SK-N-SH treated with all-trans-retinoic acid at 6 μM for 48 hours (cell line): ENCODE measurements at regions not wholly inside any gene's neighbourhood (a gene's known extent, or its start where the extent isn't known, plus 50 kb on each side); places are given as distances from the start of the nearest gene placed in this dataset.

Source experiments
- ATAC-seq: fragments of 200-7000 bp; cut with Tn5 transposase; 3 replicates; pipeline ENCODE4 v1.9.1; 2020; ENCODE audit warnings: mild to moderate bottlenecking, moderate library complexity
- ARNTL ChIP-seq: fragments of 450-650 bp; formaldehyde crosslinking; IDR thresholded peaks from 2 replicates; pipeline ENCODE4 v1.5.0; 2020; ENCODE audit warnings: low read depth, mild to moderate bottlenecking, moderate library complexity, borderline replicate concordance
- CREB5 ChIP-seq: fragments of 250-450 bp; sonication (Bioruptor Pico); IDR thresholded peaks from 2 replicates; pipeline ENCODE4 v1.5.1; 2020; ENCODE audit warnings: low read depth, mild to moderate bottlenecking, moderate library complexity
- CSDC2 ChIP-seq: fragments of 250-450 bp; sonication (Bioruptor Pico); IDR thresholded peaks from 2 replicates; pipeline ENCODE4 v1.5.0; 2020; ENCODE audit warnings: mild to moderate bottlenecking, moderate library complexity
- CSRNP3 ChIP-seq: fragments of 250-450 bp; sonication (Bioruptor Pico); IDR thresholded peaks from 2 replicates; pipeline ENCODE4 v1.5.1; 2021; ENCODE audit warnings: mild to moderate bottlenecking, moderate library complexity
- ESRRG ChIP-seq: fragments of 250-450 bp; sonication (Bioruptor Pico); IDR thresholded peaks from 2 replicates; pipeline ENCODE4 v1.6.1; 2021; ENCODE audit warnings: mild to moderate bottlenecking
- GLIS3 ChIP-seq: fragments of 250-450 bp; sonication (Bioruptor Pico); IDR thresholded peaks from 2 replicates; pipeline ENCODE4 v1.5.0; 2020; ENCODE audit warnings: mild to moderate bottlenecking, moderate library complexity
- ISL1 ChIP-seq: fragments of 250-450 bp; sonication (Bioruptor Pico); IDR thresholded peaks from 2 replicates; pipeline ENCODE4 v2.1.2; 2022; ENCODE audit warnings: mild to moderate bottlenecking, moderate library complexity
- OSR1 ChIP-seq: fragments of 250-450 bp; sonication (Bioruptor Pico); IDR thresholded peaks from 2 replicates; pipeline ENCODE4 v1.8.0; 2022; ENCODE audit warnings: moderate library complexity, mild to moderate bottlenecking, inconsistent platforms
- PATZ1 ChIP-seq: fragments of 250-450 bp; sonication (Bioruptor Pico); IDR thresholded peaks from 2 replicates; pipeline ENCODE4 v1.8.0; 2020; ENCODE audit warnings: mild to moderate bottlenecking, moderate library complexity, borderline replicate concordance
- POU6F1 ChIP-seq: fragments of 250-450 bp; sonication (Bioruptor Pico); IDR thresholded peaks from 2 replicates; pipeline ENCODE4 v1.8.0; 2021; ENCODE audit warnings: low read depth, mild to moderate bottlenecking, moderate library complexity, borderline replicate concordance
- PPARA ChIP-seq: fragments of 250-450 bp; sonication (Bioruptor Pico); IDR thresholded peaks from 2 replicates; pipeline ENCODE4 v1.5.0; 2020; ENCODE audit warnings: mild to moderate bottlenecking, borderline replicate concordance
- RARB ChIP-seq: fragments of 250-450 bp; sonication (Bioruptor Pico); IDR thresholded peaks from 2 replicates; pipeline ENCODE4 v1.8.0; 2021; ENCODE audit warnings: mild to moderate bottlenecking, moderate library complexity
- SNAI2 ChIP-seq: fragments of 250-450 bp; sonication (Bioruptor Pico); IDR thresholded peaks from 2 replicates; pipeline ENCODE4 v1.5.0; 2020; ENCODE audit warnings: mild to moderate bottlenecking, moderate library complexity
- TCF4 ChIP-seq: fragments of 250-450 bp; sonication (Bioruptor Pico); IDR thresholded peaks from 2 replicates; pipeline ENCODE4 v1.8.0; 2021; ENCODE audit warnings: mild to moderate bottlenecking, moderate library complexity, borderline replicate concordance
- TOX ChIP-seq: fragments of 250-450 bp; sonication (Bioruptor Pico); IDR thresholded peaks from 2 replicates; pipeline ENCODE4 v1.8.0; 2021; ENCODE audit warnings: mild to moderate bottlenecking, moderate library complexity, borderline replicate concordance
- TSHZ2 ChIP-seq: fragments of 250-450 bp; sonication (Bioruptor Pico); IDR thresholded peaks from 2 replicates; pipeline ENCODE4 v1.5.0; 2020; ENCODE audit warnings: mild to moderate bottlenecking, moderate library complexity
- ZC3H10 ChIP-seq: fragments of 250-450 bp; sonication (Bioruptor Pico); IDR thresholded peaks from 2 replicates; pipeline ENCODE4 v1.5.1; 2021; ENCODE audit warnings: mild to moderate bottlenecking, moderate library complexity
- ZFP3 ChIP-seq: fragments of 250-450 bp; sonication (Bioruptor Pico); IDR thresholded peaks from 2 replicates; pipeline ENCODE4 v1.5.0; 2020; ENCODE audit warnings: mild to moderate bottlenecking, moderate library complexity
- ZFP30 ChIP-seq: fragments of 450-650 bp; formaldehyde crosslinking; IDR thresholded peaks from 2 replicates; pipeline ENCODE4 v1.5.0; 2022; ENCODE audit warnings: mild to moderate bottlenecking, moderate library complexity
- ZNF565 ChIP-seq: fragments of 450-650 bp; formaldehyde crosslinking; conservative IDR thresholded peaks from 2 replicates; pipeline ENCODE4 v1.5.0; 2020; ENCODE audit warnings: low read depth, mild to moderate bottlenecking, moderate library complexity
- ZNF70 ChIP-seq: fragments of 450-650 bp; formaldehyde crosslinking; IDR thresholded peaks from 2 replicates; pipeline ENCODE4 v1.5.0; 2020; ENCODE audit warnings: mild to moderate bottlenecking, moderate library complexity
- ZNF8 ChIP-seq: fragments of 450-650 bp; formaldehyde crosslinking; IDR thresholded peaks from 2 replicates; pipeline ENCODE4 v1.5.0; 2020; ENCODE audit warnings: mild to moderate bottlenecking, moderate library complexity

GRCh38 chr13:90952326-90952725 is 395.2 kb upstream of the MIR17HG start (continued):
- TF ChIP-seq PPARA (no peak), ARNTL (CRISPR knock-in tag) (no peak), TCF4 (CRISPR knock-in tag) (no peak), ZFP3 (CRISPR knock-in tag) (no peak), ZNF565 (CRISPR knock-in tag) (no peak), TOX (CRISPR knock-in tag) (no peak), POU6F1 (CRISPR knock-in tag) (no peak), ZNF8 (CRISPR knock-in tag) (no peak), GLIS3 (CRISPR knock-in tag) (no peak)

GRCh38 chr13:90954605-90955195 is 392.8 kb upstream of the MIR17HG start:
- TF ChIP-seq ZC3H10 (CRISPR knock-in tag) (no peak), GLIS3 (CRISPR knock-in tag) (no peak), ZNF70 (CRISPR knock-in tag) (no peak), ZNF565 (CRISPR knock-in tag) (no peak), SNAI2 (CRISPR knock-in tag) (no peak), TSHZ2 (CRISPR knock-in tag) (no peak), ZFP3 (CRISPR knock-in tag) (no peak), CREB5 (CRISPR knock-in tag) (no peak), OSR1 (CRISPR knock-in tag) (no peak)
- no peak for ATAC-seq

- no peak for TF ChIP-seq GLIS3 (CRISPR knock-in tag)
- no peak for TF ChIP-seq ISL1 (CRISPR knock-in tag)
- TF ChIP-seq ESRRG (CRISPR knock-in tag): no peak
Measured at GRCh38 chr13:90956031-90956430, 391.5 kb upstream of the MIR17HG start.

GRCh38 chr13:90958866-90959265 is 388.6 kb upstream of the MIR17HG start:
- TF ChIP-seq ZNF8 (CRISPR knock-in tag) (no peak), RARB (no peak), CSDC2 (CRISPR knock-in tag) (no peak), POU6F1 (CRISPR knock-in tag) (no peak), ESRRG (CRISPR knock-in tag) (no peak), SNAI2 (CRISPR knock-in tag) (no peak), ZFP30 (CRISPR knock-in tag) (no peak), PATZ1 (no peak), TOX (CRISPR knock-in tag) (no peak), ZNF70 (CRISPR knock-in tag) (no peak), OSR1 (CRISPR knock-in tag) (no peak), CSRNP3 (no peak), ARNTL (CRISPR knock-in tag) (no peak), GLIS3 (CRISPR knock-in tag) (no peak), ZC3H10 (CRISPR knock-in tag) (no peak), PPARA (no peak), TCF4 (CRISPR knock-in tag) (no peak)
- TF ChIP-seq, all 23 proteins: peak for 0
- ATAC-seq: no peak

More at GRCh38 chr13:90956031-90956430, 391.5 kb upstream of the MIR17HG start:
- no peak for ATAC-seq
